ENCODE measurements at regions not wholly inside any gene's neighbourhood (a gene's known extent, or its start where the extent isn't known, plus 50 kb on each side); places are given as distances from the start of the nearest gene placed in this dataset.
"Not testable (repeated sequence)": the region's sequence is repeated elsewhere in the genome, so short reads cannot be mapped to it uniquely, and the experiment has no call there.

DNA sequence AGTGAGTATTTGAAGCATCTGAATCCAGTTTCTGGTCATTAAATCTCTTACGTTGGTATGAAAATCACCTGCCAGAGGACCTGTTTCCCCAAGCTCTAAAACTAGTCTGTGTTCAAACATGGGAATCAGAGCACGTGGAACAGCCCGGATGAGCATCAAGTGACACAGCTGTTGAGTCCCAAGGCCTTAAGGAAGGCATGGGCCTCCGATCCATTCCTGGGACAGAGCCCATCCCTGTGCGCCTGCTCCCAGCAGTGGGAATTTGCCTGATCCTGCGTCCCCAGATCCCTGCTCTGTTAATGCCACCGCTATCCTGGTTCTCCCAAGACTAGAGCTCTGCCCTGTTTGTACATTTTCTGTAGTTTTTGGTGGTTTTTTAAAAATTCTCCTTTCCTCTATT lies 68.4 kb upstream of the FBXO28 start:
- peaks cover 0 to 5% of the 10 kb centered on the region in 2 donors for H3K27me3 ChIP-seq (ENCODE audit: control insufficient read depth in 1 of 2, insufficient read depth in 2 of 2, low read length in 2 of 2)
- no peaks in the 10 kb centered on the region for H3K9me3 ChIP-seq (ENCODE audit: control insufficient read depth in 2 of 2, low read length in 2 of 2)
- no peaks in the 10 kb centered on the region for H3K4me1 ChIP-seq (ENCODE audit: control insufficient read depth, insufficient read depth, low read length)
- no peak overlapping the region for H3K9ac ChIP-seq (ENCODE audit: low read length in 2 of 2)
- H3K27ac ChIP-seq (ENCODE audit: low read length) = no peak overlapping the region
- H3K36me3 ChIP-seq (ENCODE audit: control insufficient read depth in 2 of 2, insufficient read depth in 2 of 2, low read length in 2 of 2) = no peaks in the 10 kb centered on the region
- H3K4me3 ChIP-seq (ENCODE audit: low read length in 2 of 2) = no peak overlapping the region

DNA sequence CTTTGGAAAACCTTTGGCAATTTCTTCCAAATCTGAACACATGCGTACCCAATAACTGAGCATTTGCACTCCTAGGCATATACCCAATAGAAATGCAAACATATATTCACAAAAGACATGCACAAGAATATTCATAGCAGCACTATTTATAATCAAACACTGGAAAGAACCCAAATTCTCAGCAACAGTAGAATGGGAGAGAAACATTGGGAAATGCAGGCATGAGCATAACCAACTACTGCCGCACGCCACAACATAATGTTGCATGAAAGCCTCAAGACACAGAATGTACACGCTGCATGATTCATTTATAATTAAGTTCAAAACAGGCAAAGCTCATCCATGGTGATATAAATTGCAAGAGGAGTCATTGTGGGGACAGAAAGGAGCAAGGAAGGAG lies 69.5 kb upstream of the FBXO28 start:
- Histone ChIP-seq H3K9me3 (ENCODE audit: control insufficient read depth in 2 of 2, low read length in 2 of 2) (no peaks in the 10 kb centered on the region), H3K4me1 (ENCODE audit: control insufficient read depth, insufficient read depth, low read length) (no peaks in the 10 kb centered on the region), H3K27ac (ENCODE audit: low read length) (no peak overlapping the region), H3K36me3 (ENCODE audit: control insufficient read depth in 2 of 2, insufficient read depth in 2 of 2, low read length in 2 of 2) (no peaks in the 10 kb centered on the region), H3K27me3 (ENCODE audit: control insufficient read depth in 1 of 2, insufficient read depth in 2 of 2, low read length in 2 of 2) (peaks cover 0 to 5% of the 10 kb centered on the region in 2 donors), H3K4me3 (ENCODE audit: low read length in 2 of 2) (no peak overlapping the region), H3K9ac (ENCODE audit: low read length in 2 of 2) (no peak overlapping the region)

DNA sequence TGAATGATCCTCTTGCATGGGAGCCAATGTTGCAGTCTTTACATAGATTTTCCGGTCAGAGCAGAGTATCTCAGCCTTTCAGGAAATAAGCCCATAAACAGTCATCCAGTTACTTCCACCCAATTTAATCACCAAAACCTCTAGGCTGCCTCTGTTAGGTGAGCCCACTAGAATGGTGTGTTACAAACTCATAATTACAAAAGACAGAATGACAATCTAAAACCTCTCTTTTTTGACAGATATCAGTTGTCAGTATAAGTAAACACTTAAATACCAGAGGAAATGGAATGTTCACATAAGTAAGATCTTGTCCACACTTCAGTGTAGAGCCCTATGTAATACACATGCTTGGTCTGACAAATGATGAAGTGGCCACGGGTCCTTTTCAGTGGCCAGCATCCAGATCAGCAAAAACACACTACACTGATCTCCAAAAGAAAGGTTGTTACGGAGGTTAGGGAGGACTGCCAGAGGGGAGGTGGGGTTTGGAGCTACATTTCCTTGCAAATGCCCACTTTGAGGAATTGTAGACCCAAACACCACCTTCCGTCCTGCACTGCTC lies 71.3 kb upstream of the FBXO28 start:
- no peak overlapping the region for H3K9ac ChIP-seq (ENCODE audit: low read length in 2 of 2)
- H3K9me3 ChIP-seq (ENCODE audit: control insufficient read depth in 2 of 2, low read length in 2 of 2) = no peaks in the 10 kb centered on the region
- no peak overlapping the region for H3K27ac ChIP-seq (ENCODE audit: low read length)
- H3K36me3 ChIP-seq (ENCODE audit: control insufficient read depth in 2 of 2, insufficient read depth in 2 of 2, low read length in 2 of 2) = no peaks in the 10 kb centered on the region
- no peak overlapping the region for H3K4me3 ChIP-seq (ENCODE audit: low read length in 2 of 2)
- H3K27me3 ChIP-seq (ENCODE audit: control insufficient read depth in 1 of 2, insufficient read depth in 2 of 2, low read length in 2 of 2) = peaks cover 0 to 5% of the 10 kb centered on the region in 2 donors
- no peaks in the 10 kb centered on the region for H3K4me1 ChIP-seq (ENCODE audit: control insufficient read depth, insufficient read depth, low read length)

DNA sequence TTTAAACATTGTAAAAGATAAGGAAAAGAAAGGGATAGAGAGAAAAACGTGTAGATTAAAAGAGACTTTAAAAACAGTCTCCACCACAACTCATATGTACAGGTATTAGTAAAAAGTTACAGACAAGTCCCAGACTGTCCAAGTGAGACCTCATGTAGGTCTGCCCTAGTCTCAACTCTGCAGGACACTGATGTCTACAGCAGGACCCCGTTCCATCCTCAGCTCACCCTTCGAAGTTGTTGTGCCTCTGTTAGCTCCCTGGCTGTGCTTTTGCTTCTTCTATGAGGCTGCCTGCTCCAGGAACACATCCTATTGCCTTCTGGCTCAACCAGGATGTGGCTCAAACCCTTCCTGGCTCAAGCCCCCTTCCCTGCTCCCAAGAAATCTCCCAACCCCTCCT lies 72.9 kb upstream of the FBXO28 start:
- Histone ChIP-seq H3K27ac (ENCODE audit: low read length) (no peak overlapping the region), H3K9ac (ENCODE audit: low read length in 2 of 2) (no peak overlapping the region), H3K9me3 (ENCODE audit: control insufficient read depth in 2 of 2, low read length in 2 of 2) (no peaks in the 10 kb centered on the region), H3K36me3 (ENCODE audit: control insufficient read depth in 2 of 2, insufficient read depth in 2 of 2, low read length in 2 of 2) (no peaks in the 10 kb centered on the region), H3K4me1 (ENCODE audit: control insufficient read depth, insufficient read depth, low read length) (no peaks in the 10 kb centered on the region), H3K4me3 (ENCODE audit: low read length in 2 of 2) (no peak overlapping the region), H3K27me3 (ENCODE audit: control insufficient read depth in 1 of 2, insufficient read depth in 2 of 2, low read length in 2 of 2) (peaks cover 0 to 5% of the 10 kb centered on the region in 2 donors)

GRCh38 chr1:224040423-224040822 lies 73.5 kb upstream of the FBXO28 start:
- H3K9me3 ChIP-seq (ENCODE audit: control insufficient read depth in 2 of 2, low read length in 2 of 2); H3K36me3 ChIP-seq (ENCODE audit: control insufficient read depth in 2 of 2, insufficient read depth in 2 of 2, low read length in 2 of 2); H3K27ac ChIP-seq (ENCODE audit: low read length); H3K4me1 ChIP-seq (ENCODE audit: control insufficient read depth, insufficient read depth, low read length); H3K4me3 ChIP-seq (ENCODE audit: low read length in 2 of 2); H3K9ac ChIP-seq (ENCODE audit: low read length in 2 of 2); H3K27me3 ChIP-seq (ENCODE audit: control insufficient read depth in 1 of 2, insufficient read depth in 2 of 2, low read length in 2 of 2): not testable (repeated sequence)

DNA sequence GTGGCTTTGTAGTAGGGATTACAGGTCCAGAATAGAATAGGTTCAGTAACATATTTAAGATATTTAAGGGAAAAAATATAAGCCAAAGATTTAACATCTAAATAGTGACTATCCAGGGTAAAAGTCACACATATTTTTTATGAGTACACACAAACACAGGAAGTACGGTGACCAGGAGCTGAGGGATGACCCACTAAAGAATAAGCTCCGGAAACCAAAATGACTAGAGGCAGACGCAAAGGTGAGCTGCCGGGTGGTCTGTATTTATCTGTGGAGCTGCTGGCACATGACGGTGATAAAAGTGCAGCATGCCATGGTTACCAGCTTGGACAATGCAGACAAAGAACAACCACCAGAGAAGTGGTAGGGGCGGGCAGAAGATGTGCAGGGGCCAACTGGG lies 73.9 kb upstream of the FBXO28 start:
- not testable (repeated sequence) for H3K27me3 ChIP-seq (ENCODE audit: control insufficient read depth in 1 of 2, insufficient read depth in 2 of 2, low read length in 2 of 2); H3K27ac ChIP-seq (ENCODE audit: low read length); H3K36me3 ChIP-seq (ENCODE audit: control insufficient read depth in 2 of 2, insufficient read depth in 2 of 2, low read length in 2 of 2); H3K4me3 ChIP-seq (ENCODE audit: low read length in 2 of 2); H3K9me3 ChIP-seq (ENCODE audit: control insufficient read depth in 2 of 2, low read length in 2 of 2); H3K9ac ChIP-seq (ENCODE audit: low read length in 2 of 2); H3K4me1 ChIP-seq (ENCODE audit: control insufficient read depth, insufficient read depth, low read length)

GRCh38 chr1:224038832-224039231 lies 75.1 kb upstream of the FBXO28 start:
- not testable (repeated sequence) for H3K36me3 ChIP-seq (ENCODE audit: control insufficient read depth in 2 of 2, insufficient read depth in 2 of 2, low read length in 2 of 2); H3K4me3 ChIP-seq (ENCODE audit: low read length in 2 of 2); H3K4me1 ChIP-seq (ENCODE audit: control insufficient read depth, insufficient read depth, low read length); H3K9me3 ChIP-seq (ENCODE audit: control insufficient read depth in 2 of 2, low read length in 2 of 2); H3K27me3 ChIP-seq (ENCODE audit: control insufficient read depth in 1 of 2, insufficient read depth in 2 of 2, low read length in 2 of 2); H3K27ac ChIP-seq (ENCODE audit: low read length); H3K9ac ChIP-seq (ENCODE audit: low read length in 2 of 2)

DNA sequence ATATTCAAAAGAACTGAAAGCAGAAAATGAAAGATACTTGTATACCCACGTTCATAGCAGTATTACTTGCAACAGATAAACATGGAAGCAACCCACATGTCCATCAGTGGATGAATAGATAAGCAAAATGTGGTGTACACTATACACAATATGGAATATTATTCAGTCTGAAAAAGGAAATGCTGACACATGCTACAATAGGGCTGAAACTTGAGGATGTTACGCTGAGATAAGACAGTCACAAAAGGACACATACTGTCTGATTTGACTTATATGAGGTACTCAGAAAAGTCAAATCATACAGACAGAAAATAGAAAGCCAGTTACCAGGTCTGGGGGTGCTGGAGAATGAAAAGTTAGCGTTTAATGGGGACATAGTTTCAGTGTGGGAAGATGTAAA lies 76.5 kb upstream of the FBXO28 start:
- not testable (repeated sequence) for H3K4me1 ChIP-seq (ENCODE audit: control insufficient read depth, insufficient read depth, low read length); H3K27ac ChIP-seq (ENCODE audit: low read length); H3K9me3 ChIP-seq (ENCODE audit: control insufficient read depth in 2 of 2, low read length in 2 of 2); H3K9ac ChIP-seq (ENCODE audit: low read length in 2 of 2); H3K4me3 ChIP-seq (ENCODE audit: low read length in 2 of 2); H3K36me3 ChIP-seq (ENCODE audit: control insufficient read depth in 2 of 2, insufficient read depth in 2 of 2, low read length in 2 of 2); H3K27me3 ChIP-seq (ENCODE audit: control insufficient read depth in 1 of 2, insufficient read depth in 2 of 2, low read length in 2 of 2)

DNA sequence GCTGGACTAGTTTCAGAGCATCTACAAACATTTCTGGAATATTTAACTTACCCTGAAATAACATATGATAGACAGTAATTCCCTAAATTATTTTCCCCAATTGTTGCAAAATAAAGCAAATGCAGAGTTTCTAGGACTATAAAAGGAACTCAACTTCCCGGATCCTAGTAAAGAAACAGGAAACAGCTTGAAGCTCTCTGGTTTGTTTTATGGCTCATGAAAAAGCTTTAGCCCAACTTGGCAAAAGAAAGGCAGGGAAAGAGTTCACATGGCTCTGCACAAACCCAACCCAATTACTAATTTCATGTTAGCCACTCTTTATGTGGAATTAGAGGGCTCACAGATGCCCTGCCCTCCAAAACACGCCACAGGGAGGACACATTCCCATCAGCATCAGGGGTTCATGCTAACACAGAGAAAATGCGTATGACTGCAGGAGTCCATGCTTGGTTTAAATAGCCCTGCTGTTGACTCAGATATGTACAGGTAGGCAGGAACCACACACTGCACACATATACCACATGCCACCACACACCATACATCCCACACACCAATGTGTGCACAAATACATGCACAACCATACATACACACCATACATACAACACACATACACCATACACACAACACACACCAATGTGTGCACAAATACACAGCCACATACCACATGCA lies 81.2 kb upstream of the FBXO28 start:
- H3K27me3 ChIP-seq (ENCODE audit: control insufficient read depth in 1 of 2, insufficient read depth in 2 of 2, low read length in 2 of 2); H3K9me3 ChIP-seq (ENCODE audit: control insufficient read depth in 2 of 2, low read length in 2 of 2); H3K36me3 ChIP-seq (ENCODE audit: control insufficient read depth in 2 of 2, insufficient read depth in 2 of 2, low read length in 2 of 2); H3K4me3 ChIP-seq (ENCODE audit: low read length in 2 of 2); H3K27ac ChIP-seq (ENCODE audit: low read length); H3K4me1 ChIP-seq (ENCODE audit: control insufficient read depth, insufficient read depth, low read length); H3K9ac ChIP-seq (ENCODE audit: low read length in 2 of 2): not testable (repeated sequence)

DNA sequence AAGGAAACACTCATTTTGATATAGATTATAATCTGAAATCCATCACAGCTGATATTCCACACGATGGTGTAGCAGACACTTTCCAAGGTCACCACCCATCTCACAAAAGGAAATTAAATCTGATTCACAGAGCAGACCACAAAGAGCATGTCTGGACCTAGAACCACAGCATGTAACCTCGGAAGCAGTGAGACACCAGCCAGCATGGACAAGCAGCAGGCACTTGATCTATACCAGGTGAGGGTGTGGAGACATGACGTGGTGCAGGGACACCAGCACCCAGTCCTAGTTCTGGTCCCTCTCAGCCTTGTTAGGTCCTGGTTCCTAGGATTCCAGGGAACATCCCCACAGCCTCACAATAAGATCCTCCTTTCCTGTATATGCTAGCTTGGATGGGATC lies 81.9 kb upstream of the FBXO28 start:
- H3K9ac ChIP-seq (ENCODE audit: low read length in 2 of 2); H3K9me3 ChIP-seq (ENCODE audit: control insufficient read depth in 2 of 2, low read length in 2 of 2); H3K27ac ChIP-seq (ENCODE audit: low read length); H3K4me1 ChIP-seq (ENCODE audit: control insufficient read depth, insufficient read depth, low read length); H3K27me3 ChIP-seq (ENCODE audit: control insufficient read depth in 1 of 2, insufficient read depth in 2 of 2, low read length in 2 of 2); H3K4me3 ChIP-seq (ENCODE audit: low read length in 2 of 2); H3K36me3 ChIP-seq (ENCODE audit: control insufficient read depth in 2 of 2, insufficient read depth in 2 of 2, low read length in 2 of 2): not testable (repeated sequence)

DNA sequence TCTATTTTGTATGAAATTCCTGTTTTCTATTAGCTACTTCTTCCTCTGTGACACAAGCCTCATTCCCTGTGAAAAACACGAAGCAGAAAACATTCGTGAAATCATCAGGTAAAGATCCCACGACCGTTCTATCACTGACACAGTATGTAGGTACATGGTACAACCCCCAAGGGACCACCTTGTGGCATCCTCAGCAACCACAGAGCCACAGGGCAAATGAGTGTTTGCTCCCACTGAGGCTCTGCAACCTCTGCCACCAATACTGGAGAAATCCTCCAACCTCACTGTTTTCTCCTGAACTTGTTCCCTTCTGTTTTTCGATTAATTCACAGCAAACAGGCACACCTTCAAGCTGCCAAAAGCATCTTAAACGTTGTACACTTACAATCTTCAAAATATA lies 83.7 kb upstream of the FBXO28 start:
- H3K4me1 ChIP-seq (ENCODE audit: control insufficient read depth, insufficient read depth, low read length); H3K36me3 ChIP-seq (ENCODE audit: control insufficient read depth in 2 of 2, insufficient read depth in 2 of 2, low read length in 2 of 2); H3K27ac ChIP-seq (ENCODE audit: low read length); H3K27me3 ChIP-seq (ENCODE audit: control insufficient read depth in 1 of 2, insufficient read depth in 2 of 2, low read length in 2 of 2); H3K9ac ChIP-seq (ENCODE audit: low read length in 2 of 2); H3K4me3 ChIP-seq (ENCODE audit: low read length in 2 of 2); H3K9me3 ChIP-seq (ENCODE audit: control insufficient read depth in 2 of 2, low read length in 2 of 2): not testable (repeated sequence)

Measured in stomach smooth muscle (tissue), 2 donors.